Epidermal melanocyte (primary cell): ENCODE measurements at regions not wholly inside any gene's neighbourhood (a gene's known extent, or its start where the extent isn't known, plus 50 kb on each side); places are given as distances from the start of the nearest gene placed in this dataset.

Source experiments
- DNase-seq: peaks from one replicate; pipeline ENCODE4 v3.0.0; 2011; ENCODE audit warnings: low spot score; ENCODE audit not compliant: insufficient read length

- no peak for DNase-seq
Measured at GRCh38 chr11:95585752-95586077, 203.9 kb downstream of the FAM76B start.

- DNase-seq = no peak
Measured at GRCh38 chr11:95585069-95585751, 204.4 kb downstream of the FAM76B start.

GRCh38 chr11:95584589-95584988, 205.0 kb downstream of the FAM76B start:
- DNase-seq = no peak

GRCh38 chr11:95584180-95584579, 205.4 kb downstream of the FAM76B start:
- no peak for DNase-seq

GRCh38 chr11:95577716-95578460, 211.7 kb downstream of the FAM76B start:
- DNase-seq = no peak

GRCh38 chr11:95576146-95576845, 213.3 kb downstream of the FAM76B start:
- no peak for DNase-seq

- DNase-seq = no peak
Measured at GRCh38 chr11:95575517-95575916, 214.1 kb downstream of the FAM76B start.

- DNase-seq = no peak
Measured at GRCh38 chr11:95571718-95572260, 217.8 kb downstream of the FAM76B start.

GRCh38 chr11:95570845-95571244, 218.7 kb downstream of the FAM76B start:
- no peak for DNase-seq

GRCh38 chr11:95569207-95569606, 220.4 kb downstream of the FAM76B start:
- no peak for DNase-seq

GRCh38 chr11:95568281-95568680, 221.3 kb downstream of the FAM76B start:
- no peak for DNase-seq

- no peak for DNase-seq
Measured at GRCh38 chr11:95567685-95568084, 221.9 kb downstream of the FAM76B start.

GRCh38 chr11:95566211-95566610, 223.4 kb downstream of the FAM76B start:
- DNase-seq = no peak

GRCh38 chr11:95565724-95566141, 223.8 kb downstream of the FAM76B start:
- no peak for DNase-seq

GRCh38 chr11:95563859-95564258, 225.7 kb downstream of the FAM76B start:
- DNase-seq = no peak

GRCh38 chr11:95563173-95563572, 226.4 kb downstream of the FAM76B start:
- no peak for DNase-seq

GRCh38 chr11:95562196-95562921, 227.2 kb downstream of the FAM76B start:
- no peak for DNase-seq

GRCh38 chr11:95559899-95560298, 229.7 kb downstream of the FAM76B start:
- no peak for DNase-seq

GRCh38 chr11:95557376-95557775, 232.2 kb downstream of the FAM76B start:
- no peak for DNase-seq

- peak; percentile 54 for DNase-seq
Measured at GRCh38 chr11:95556342-95557163, 233.0 kb downstream of the FAM76B start.

- DNase-seq = no peak
Measured at GRCh38 chr11:95556011-95556341, 233.6 kb downstream of the FAM76B start.
